ENCODE measurements at regions not wholly inside any gene's neighbourhood (a gene's known extent, or its start where the extent isn't known, plus 50 kb on each side); places are given as distances from the start of the nearest gene placed in this dataset.

DNA sequence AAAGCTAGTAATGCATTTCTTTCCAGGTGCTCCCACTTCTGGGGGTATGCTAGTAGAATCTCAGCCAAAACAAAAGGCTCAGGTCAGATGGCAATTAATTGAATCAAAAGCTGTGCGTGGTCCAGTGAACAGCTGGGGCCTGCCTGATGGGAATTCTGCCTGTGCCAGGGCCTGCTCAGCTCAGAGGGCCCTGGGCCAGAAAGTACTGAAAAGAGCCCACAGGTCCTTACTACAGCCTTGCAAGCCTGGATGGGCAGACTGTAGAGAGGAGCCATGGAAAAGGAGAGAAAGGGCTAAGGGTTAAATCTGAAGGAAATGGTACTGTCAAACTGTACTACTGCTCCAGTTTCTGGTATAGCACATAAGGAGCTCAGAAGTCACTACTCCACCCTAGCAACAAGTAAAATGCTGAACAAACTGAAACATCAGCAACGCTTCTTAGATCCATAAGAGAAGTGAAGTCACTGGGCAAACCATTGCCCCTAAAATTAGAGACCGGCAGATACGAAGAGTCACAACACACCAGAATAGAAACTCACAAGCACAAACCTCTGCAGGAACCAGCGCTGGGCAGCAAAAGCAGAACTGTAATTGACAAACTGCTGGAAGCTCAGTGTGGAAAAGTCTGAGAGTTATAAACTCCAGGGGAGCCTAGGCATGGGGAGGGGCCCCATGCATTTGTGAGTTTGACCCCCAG lies 121.1 kb upstream of the SYT6 start:
- TF ChIP-seq CTCF (IDR thresholded peaks at IDR 0.05; ENCODE audit: control insufficient read depth, extremely low read depth, insufficient read depth): no peak
- DNase-seq (ENCODE audit: low read depth): no peak
- no peak overlapping the region for H3K4me3 ChIP-seq (ENCODE audit: low read depth, low read length)

DNA sequence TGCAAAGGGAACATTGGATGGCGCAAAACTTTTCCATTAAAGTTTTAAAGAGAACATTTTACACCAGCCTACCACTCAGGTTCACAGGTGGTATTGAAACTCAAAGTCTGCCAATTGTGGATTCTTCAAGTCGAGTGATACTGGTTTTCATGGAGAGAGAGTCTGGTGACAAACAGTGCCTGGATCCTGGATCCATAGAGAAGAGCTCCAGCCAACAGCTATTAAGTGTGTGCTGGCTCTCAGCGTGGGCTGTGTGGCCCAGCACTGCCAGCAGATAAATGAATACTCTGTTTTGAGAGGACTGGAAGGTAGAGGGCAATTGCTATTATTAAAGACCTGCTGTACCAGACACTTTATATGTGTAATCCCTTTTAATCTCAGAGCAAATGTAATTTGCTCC lies 118.9 kb upstream of the SYT6 start:
- TF ChIP-seq CTCF (IDR thresholded peaks at IDR 0.05; ENCODE audit: control insufficient read depth, extremely low read depth, insufficient read depth): no peak
- DNase-seq (ENCODE audit: low read depth): no peak
- H3K4me3 ChIP-seq (ENCODE audit: low read depth, low read length): no peak overlapping the region

GRCh38 chr1:114270718-114271117 lies 117.0 kb upstream of the SYT6 start:
- no peak overlapping the region for H3K4me3 ChIP-seq (ENCODE audit: low read depth, low read length)
- no peak for TF ChIP-seq CTCF (IDR thresholded peaks at IDR 0.05; ENCODE audit: control insufficient read depth, extremely low read depth, insufficient read depth)

DNA sequence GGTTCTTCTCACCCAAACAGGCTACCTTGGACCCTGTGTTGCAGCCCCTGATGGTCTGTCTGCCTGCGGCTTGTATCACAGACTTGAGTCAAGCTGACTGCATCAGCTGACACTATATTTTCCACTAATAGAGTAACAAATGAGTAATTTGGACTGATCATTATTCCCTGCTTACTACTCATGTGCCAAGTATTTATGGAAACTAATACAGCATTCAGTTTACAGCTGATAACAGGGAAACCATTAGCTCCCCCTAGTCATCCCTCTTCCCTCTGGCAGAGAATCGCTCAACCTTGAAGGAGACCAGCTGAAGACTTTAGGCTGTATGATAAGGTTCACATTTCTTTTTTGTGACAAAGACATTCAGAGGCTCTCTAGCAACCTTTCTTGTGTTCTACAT lies 116.6 kb upstream of the SYT6 start:
- no peak for DNase-seq (ENCODE audit: low read depth)
- no peak overlapping the region for H3K4me3 ChIP-seq (ENCODE audit: low read depth, low read length)
- no peak for TF ChIP-seq CTCF (IDR thresholded peaks at IDR 0.05; ENCODE audit: control insufficient read depth, extremely low read depth, insufficient read depth)

More at GRCh38 chr1:114270718-114271117, 117.0 kb upstream of the SYT6 start:
- no peak for DNase-seq (ENCODE audit: low read depth)

DNA sequence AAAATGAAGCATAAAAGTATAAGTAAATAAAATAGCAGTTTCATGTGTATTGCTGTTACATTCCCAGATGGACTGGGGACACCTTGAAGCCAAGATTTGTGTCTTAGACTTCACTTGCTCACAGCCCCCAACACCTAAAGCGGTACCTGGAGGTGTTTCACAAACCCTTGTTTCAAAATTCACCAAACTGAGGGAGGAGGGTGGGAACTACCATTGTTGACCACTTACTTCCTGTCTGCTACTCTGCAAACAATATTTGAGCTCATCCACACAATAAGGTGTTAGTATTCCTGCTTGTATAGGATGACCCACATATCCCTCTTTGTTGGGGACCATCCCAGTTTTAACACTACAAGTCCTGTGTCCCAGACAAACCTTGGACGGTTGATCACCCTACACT lies 115.9 kb upstream of the SYT6 start:
- no peak for DNase-seq (ENCODE audit: low read depth)
- H3K4me3 ChIP-seq (ENCODE audit: low read depth, low read length): no peak overlapping the region
- TF ChIP-seq CTCF (IDR thresholded peaks at IDR 0.05; ENCODE audit: control insufficient read depth, extremely low read depth, insufficient read depth): no peak

- no peak for TF ChIP-seq CTCF (IDR thresholded peaks at IDR 0.05; ENCODE audit: control insufficient read depth, extremely low read depth, insufficient read depth)
- H3K4me3 ChIP-seq (ENCODE audit: low read depth, low read length): no peak overlapping the region
Observed at GRCh38 chr1:114263343-114263742, 109.7 kb upstream of the SYT6 start.

DNA sequence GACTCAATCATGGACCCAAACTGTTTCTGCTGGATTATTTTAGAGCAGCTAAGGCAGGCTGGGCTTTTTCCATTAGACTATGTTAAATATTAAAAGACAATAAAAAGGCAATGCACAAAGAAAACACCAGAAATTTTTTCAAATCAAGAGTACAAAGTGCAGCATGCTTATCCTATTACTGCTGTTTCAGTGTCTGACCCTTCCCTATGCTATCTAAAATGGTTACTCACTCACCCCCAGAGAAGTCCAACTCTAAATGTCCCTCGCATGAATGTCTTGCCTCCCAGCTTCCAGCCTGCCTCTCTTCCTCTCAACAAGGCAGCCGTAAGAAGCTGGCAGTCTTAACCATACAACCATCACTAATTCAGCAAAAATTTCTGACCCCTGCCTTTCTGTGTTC lies 108.7 kb upstream of the SYT6 start:
- no peak for DNase-seq (ENCODE audit: low read depth)
- H3K4me3 ChIP-seq (ENCODE audit: low read depth, low read length): no peak overlapping the region
- TF ChIP-seq CTCF (IDR thresholded peaks at IDR 0.05; ENCODE audit: control insufficient read depth, extremely low read depth, insufficient read depth): no peak

More at GRCh38 chr1:114263343-114263742, 109.7 kb upstream of the SYT6 start:
- DNase-seq (ENCODE audit: low read depth): no peak
